GM23248 (cell line): ENCODE measurements at regions not wholly inside any gene's neighbourhood (a gene's known extent, or its start where the extent isn't known, plus 50 kb on each side); places are given as distances from the start of the nearest gene placed in this dataset.

ENCODE experiments used
- EZH2 ChIP-seq: fragments of 200-600 bp; sonication (generic); IDR thresholded peaks from 2 replicates; pipeline ENCODE4 v1.6.1; 2018; ENCODE audit warnings: antibody characterized with exemption, mild to moderate bottlenecking; ENCODE audit not compliant: insufficient read depth, poor library complexity, severe bottlenecking
- EZH2phosphoT487 ChIP-seq: fragments of 200-600 bp; sonication (generic); IDR thresholded peaks from 2 replicates; pipeline ENCODE4 v1.6.1; 2018; ENCODE audit warnings: antibody characterized with exemption, moderate library complexity, mild to moderate bottlenecking, low read depth; ENCODE audit not compliant: insufficient read depth

- no peak for TF ChIP-seq EZH2phosphoT487
- no peak for TF ChIP-seq EZH2
These were observed 319.2 kb upstream of the DDHD1 start for GRCh38 chr14:53472306-53472705.
